ENCODE measurements at regions not wholly inside any gene's neighbourhood (a gene's known extent, or its start where the extent isn't known, plus 50 kb on each side); places are given as distances from the start of the nearest gene placed in this dataset.

- no peak for DNase-seq
Observed at GRCh38 chr2:239682518-239682917, 281.7 kb upstream of the HDAC4 start.

GRCh38 chr2:239679755-239680154 is 278.9 kb upstream of the HDAC4 start:
- no peak for DNase-seq

- no peak for DNase-seq
Observed at GRCh38 chr2:239678666-239679296, 278.0 kb upstream of the HDAC4 start.

DNA sequence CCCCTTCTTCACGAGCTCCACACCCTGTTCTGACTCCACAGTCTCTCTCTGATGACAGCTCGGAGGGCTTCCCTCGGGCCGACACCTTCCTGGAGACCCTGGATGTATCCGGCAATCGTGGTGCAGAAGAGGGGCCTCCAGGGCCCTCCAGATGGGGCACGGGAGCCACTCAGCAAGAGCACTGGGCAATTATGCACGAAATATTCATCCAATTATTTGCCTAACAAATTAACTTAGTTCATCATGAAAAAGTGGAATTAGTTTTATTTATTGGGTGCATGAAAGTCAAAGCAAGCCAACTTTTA is 277.3 kb upstream of the HDAC4 start:
- no peak for DNase-seq

- no peak for DNase-seq
Observed at GRCh38 chr2:239677453-239678185, 276.8 kb upstream of the HDAC4 start.

GRCh38 chr2:239676716-239677452 is 276.1 kb upstream of the HDAC4 start:
- DNase-seq, result no peak

- DNase-seq, result no peak
Observed at GRCh38 chr2:239675826-239676715, 275.3 kb upstream of the HDAC4 start.

DNA sequence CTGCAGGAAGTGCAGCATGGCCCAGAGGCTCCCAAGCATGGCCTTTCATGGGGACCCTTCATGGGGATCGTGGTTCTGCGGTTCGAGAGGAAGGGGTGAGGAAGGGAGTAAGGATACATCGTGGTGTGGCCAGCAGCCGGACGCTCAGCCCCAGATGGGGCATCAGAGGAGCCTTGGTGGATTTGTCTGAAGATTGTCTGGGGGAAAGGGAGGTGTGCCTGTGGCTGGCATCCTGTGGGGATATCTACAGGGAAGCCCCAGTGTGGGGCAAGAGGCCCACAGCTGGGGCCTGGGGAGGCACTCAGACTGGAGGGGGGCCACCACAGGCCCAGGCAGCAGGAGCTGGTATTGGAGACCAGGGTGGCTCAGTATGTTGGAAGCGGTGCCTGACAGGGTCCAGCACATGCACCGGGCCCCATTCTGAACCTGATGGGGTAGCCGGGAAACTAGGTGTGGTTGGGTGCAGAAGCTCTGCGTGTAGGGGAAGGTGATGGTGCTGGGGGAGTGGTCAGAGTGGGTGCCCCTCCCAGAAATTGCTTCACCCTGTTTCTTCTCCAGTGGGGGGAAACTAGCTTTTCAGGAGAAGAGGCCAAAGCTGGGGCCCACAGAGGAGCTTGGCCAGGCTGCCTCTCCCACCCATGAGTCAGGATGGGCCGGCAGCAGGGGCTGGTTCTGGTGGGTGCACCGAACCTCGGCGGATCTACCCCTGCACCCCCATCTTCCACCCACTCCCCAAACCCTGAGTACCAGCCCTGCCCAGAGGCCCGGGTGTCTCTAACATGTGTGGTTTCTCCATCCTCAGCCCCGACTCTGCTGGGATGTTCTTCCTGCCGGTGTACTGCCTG is 274.4 kb upstream of the HDAC4 start:
- no peak for DNase-seq

DNA sequence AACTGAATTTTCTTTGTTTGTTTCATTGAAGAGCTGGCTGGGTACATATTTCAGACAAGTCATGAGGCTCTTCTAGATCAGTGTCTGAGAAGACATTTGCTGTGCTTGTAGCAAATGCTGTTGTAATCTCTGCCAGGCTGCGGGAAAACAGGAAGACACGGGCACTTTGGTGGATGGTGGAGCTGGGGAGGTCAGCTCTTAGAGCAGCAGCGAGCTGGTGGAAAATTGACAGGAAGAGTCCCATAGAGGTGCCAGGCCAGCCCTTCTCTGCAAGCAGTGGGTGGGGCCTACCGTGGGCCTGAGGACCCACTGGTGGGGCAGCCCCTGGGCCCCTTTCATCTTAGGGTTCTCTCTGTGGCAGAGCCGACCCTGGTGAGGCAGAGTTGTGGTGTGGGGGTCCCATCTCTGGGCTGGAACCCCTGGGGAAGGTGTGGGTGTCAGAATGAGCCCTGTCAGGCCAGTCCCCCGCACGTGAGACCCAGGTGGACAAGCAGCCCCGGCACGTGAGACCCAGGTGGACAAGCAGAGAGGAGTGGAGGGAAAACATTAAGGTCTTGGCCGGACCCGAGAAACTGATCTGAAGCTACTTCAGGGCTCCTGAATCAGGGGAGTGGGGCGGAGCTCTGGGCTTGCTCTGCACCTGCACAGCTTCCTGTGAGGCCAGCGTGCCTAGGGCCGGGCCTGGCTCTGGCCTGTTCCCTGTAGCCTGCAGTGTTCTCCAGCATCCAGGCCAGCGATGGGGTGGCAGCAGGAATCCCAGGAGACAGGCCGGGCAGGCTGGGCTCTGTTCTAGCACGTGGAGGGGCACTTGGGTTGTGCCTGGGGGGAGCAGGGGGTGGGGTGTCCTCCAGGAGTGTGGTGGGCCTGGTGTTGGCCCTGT is 273.5 kb upstream of the HDAC4 start:
- DNase-seq, result no peak

- DNase-seq, result no peak
Observed at GRCh38 chr2:239673641-239674040, 272.8 kb upstream of the HDAC4 start.

GRCh38 chr2:239671916-239672849 is 271.4 kb upstream of the HDAC4 start:
- DNase-seq, result no peak

DNA sequence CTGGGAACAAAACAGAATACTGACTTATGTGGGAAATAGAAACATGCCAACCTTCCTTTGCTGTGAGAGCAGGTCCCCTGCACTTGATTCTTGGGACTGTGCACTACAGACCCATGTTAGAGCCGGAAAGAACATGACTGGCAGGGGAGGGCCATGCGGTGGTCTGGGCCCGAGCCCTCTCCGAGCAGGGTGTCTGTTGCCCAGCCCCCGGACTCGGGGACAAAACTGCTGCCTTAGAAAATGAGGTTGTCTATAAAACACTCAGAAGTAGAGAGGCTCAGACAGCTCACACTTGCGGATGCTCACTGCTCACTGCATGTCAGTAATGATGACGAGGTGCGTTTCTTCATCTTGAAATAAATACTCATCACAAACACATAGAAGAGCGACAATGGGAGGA is 270.7 kb upstream of the HDAC4 start:
- no peak for DNase-seq

DNA sequence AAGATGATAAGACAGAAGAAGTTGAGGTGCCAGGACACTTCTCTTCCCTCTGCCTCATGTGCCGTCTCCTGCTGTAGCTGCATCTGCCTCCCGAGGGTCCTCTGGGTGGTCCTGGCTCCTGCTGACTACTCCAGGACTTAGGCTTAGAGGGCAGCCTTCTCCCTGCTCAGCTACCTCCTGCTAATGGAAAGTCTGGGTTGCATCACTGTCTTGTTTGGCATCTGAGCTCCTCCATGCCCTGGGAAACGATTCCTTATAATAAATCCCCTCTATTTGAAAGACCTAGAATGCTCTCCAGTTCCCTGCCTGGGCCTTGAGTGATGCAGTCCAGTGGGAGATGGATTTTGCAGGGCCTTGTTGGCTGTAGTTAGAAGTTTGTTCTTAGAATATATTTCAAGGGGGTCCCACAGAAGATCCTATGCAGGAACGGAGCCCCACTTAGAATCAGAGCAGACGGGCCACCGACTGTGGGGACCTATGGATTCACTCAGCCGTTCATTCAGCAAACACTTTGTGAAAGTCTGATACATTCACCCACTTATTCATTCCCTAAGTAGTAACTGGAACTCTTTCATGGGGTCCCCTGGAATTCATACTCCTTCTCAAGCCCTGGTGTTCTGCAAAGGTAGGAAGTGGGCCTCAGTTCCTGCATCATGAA is 269.8 kb upstream of the HDAC4 start:
- DNase-seq, result no peak

GRCh38 chr2:239669899-239670460 is 269.2 kb upstream of the HDAC4 start:
- no peak for DNase-seq

DNA sequence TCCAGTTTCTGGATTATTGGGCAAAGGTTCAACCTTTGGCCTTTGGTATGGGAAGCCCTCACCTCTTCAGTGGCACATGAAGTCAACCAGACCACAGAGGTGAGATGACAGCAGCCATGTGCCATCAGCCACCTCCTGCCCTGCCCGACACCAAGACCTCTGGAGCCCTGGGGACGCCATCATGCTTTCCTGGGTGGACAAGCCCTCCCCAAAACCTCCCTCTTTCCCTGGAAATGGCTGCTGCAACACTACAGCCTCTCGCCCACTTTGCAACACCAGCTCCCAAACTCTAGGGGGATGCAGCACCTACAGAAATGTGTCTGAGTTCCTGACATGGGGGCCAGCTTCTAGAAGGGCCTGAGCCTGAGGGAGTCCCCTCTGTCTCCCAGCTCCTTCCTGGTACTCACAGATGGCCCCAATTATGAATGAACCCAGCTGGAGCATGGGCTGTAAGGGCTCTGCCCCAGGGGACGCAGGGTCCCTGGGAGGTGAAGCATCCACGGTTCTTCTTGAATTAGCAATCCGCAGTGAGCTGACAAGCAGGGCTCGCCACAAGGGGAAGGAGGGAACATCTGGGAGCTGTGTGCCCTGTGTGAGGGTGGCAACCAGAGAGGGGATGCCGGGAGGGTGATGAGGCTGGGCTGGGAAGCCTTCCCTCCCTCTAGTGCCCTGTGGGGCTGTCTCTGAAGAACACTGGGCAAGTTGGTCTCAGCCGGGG is 268.5 kb upstream of the HDAC4 start:
- no peak for DNase-seq

DNA sequence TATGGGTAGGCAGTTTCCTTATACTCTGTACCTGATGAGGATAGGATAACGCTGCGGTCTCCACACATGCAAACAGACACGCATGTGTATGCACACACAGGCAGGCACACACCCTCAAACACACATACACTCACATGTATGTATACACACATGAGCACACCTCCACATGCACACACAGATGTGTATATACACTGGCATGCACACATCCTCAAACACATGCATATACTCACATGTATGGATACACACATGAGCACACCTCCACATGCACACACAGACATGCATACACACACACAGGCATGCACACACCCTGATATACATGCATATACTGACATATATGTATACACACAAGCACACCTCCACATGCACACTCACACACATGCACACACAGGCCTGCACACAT is 267.8 kb upstream of the HDAC4 start:
- no peak for DNase-seq

GRCh38 chr2:239668042-239668441 is 267.2 kb upstream of the HDAC4 start:
- DNase-seq, result no peak

GRCh38 chr2:239667431-239667985 is 266.7 kb upstream of the HDAC4 start:
- DNase-seq, result no peak

Data from GOT3 (cell line).